Keratinocyte (primary cell): ENCODE measurements at regions not wholly inside any gene's neighbourhood (a gene's known extent, or its start where the extent isn't known, plus 50 kb on each side); places are given as distances from the start of the nearest gene placed in this dataset.

Source experiments
- DNase-seq: peaks from one replicate; pipeline ENCODE4 v3.0.0-alpha.2; 2011; ENCODE audit warnings: low read depth, missing footprints, low spot score
- FAIRE-seq: peaks from 2 replicates; lab custom pipeline; 2011; peaks lifted over from hg19 to GRCh38; lab: Jason Lieb, UNC
- H2AFZ ChIP-seq: 2 replicates; pipeline ENCODE4 v1.6.0; 2012; ENCODE audit warnings: low read length, control low read depth, inconsistent platforms; ENCODE audit not compliant: control insufficient read depth
- H3K27ac ChIP-seq: 2 replicates; pipeline ENCODE4 v1.5.1; 2011; ENCODE audit warnings: low read length; ENCODE audit not compliant: control insufficient read depth, insufficient read depth
- H3K27me3 ChIP-seq: 3 replicates; pipeline ENCODE4 v1.6.0; 2011; ENCODE audit warnings: low read length; ENCODE audit not compliant: control insufficient read depth, insufficient read depth; ENCODE audit errors: extremely low read depth
- H3K36me3 ChIP-seq, 2 experiments: 2 replicates in 1 of 2; 3 replicates in 1 of 2; pipeline ENCODE4 v1.5.1; 2011; ENCODE audit warnings: low read length in 2 of 2, mild to moderate bottlenecking in 1 of 2; ENCODE audit not compliant: control insufficient read depth in 2 of 2, insufficient read depth in 2 of 2; ENCODE audit errors: extremely low read depth in 1 of 2
- H3K4me1 ChIP-seq: 3 replicates; pipeline ENCODE4 v1.5.1; 2011; ENCODE audit warnings: low read length; ENCODE audit not compliant: control insufficient read depth, insufficient read depth; ENCODE audit errors: extremely low read depth
- H3K4me2 ChIP-seq: 3 replicates; pipeline ENCODE4 v1.6.0; 2011; ENCODE audit warnings: low read depth, low read length; ENCODE audit not compliant: control insufficient read depth, insufficient read depth; ENCODE audit errors: extremely low read depth
- H3K4me3 ChIP-seq, 3 experiments: fragments of 200-600 bp in 1 of 3; sonication (generic) in 1 of 3; 2 replicates in 2 of 3; 3 replicates in 1 of 3; pipeline ENCODE4 v1.5.1; 2011 to 2016; ENCODE audit warnings: low read length in 3 of 3, mild to moderate bottlenecking in 3 of 3, control low read depth in 2 of 3, inconsistent platforms in 1 of 3, low read depth in 1 of 3, mixed read lengths in 1 of 3, mixed run types in 1 of 3, moderate library complexity in 1 of 3; ENCODE audit not compliant: control insufficient read depth in 2 of 3, insufficient read depth in 2 of 3; ENCODE audit errors: extremely low read depth in 1 of 3
- H3K79me2 ChIP-seq: 2 replicates; pipeline ENCODE4 v1.6.0; 2012; ENCODE audit warnings: low read length; ENCODE audit not compliant: control insufficient read depth, insufficient read depth
- H3K9ac ChIP-seq: 3 replicates; pipeline ENCODE4 v1.6.0; 2011; ENCODE audit warnings: low read length; ENCODE audit not compliant: control insufficient read depth, insufficient read depth; ENCODE audit errors: extremely low read depth
- H3K9me1 ChIP-seq: 3 replicates; pipeline ENCODE4 v1.6.0; 2011; ENCODE audit warnings: low read length; ENCODE audit not compliant: control insufficient read depth, insufficient read depth; ENCODE audit errors: extremely low read depth
- H3K9me3 ChIP-seq: 2 replicates; pipeline ENCODE4 v1.5.1; 2012; ENCODE audit warnings: low read depth, low read length; ENCODE audit not compliant: control insufficient read depth
- H4K20me1 ChIP-seq: 3 replicates; pipeline ENCODE4 v1.6.0; 2011; ENCODE audit warnings: low read length; ENCODE audit not compliant: control insufficient read depth, insufficient read depth; ENCODE audit errors: extremely low read depth
- CTCF ChIP-seq, 3 experiments: IDR thresholded peaks in 1 of 3; conservative IDR thresholded peaks in 1 of 3; optimal IDR thresholded peaks in 1 of 3; 2 replicates in 2 of 3; 3 replicates in 1 of 3; pipeline versions ENCODE3 to v1.5.1; 2011; ENCODE audit warnings: low read length in 3 of 3, mild to moderate bottlenecking in 3 of 3, moderate library complexity in 2 of 3, control low read depth in 1 of 3, inconsistent platforms in 1 of 3; ENCODE audit not compliant: insufficient read depth in 2 of 3; ENCODE audit errors: extremely low read depth in 1 of 3
- EZH2 ChIP-seq: IDR thresholded peaks from one replicate; pipeline ENCODE4 v1.6.1; 2012; ENCODE audit warnings: inconsistent platforms, mild to moderate bottlenecking, low read length, moderate library complexity
- dilution Hi-C: fragments of 300-500 bp; cut with MboI; formaldehyde crosslinking; loops from one replicate; pipeline ENCODE4 v1.7.0; 2020; ENCODE audit warnings: low sequenced_read_pairs; ENCODE audit not compliant: extremely low pct_ligation_motif_present

GRCh38 chr10:111273635-111274034, 196.8 kb downstream of the ADRA2A start:
- no peaks in the 10 kb centered on the region for H4K20me1 ChIP-seq
- no peak overlapping the region for H3K27ac ChIP-seq
- H3K9me3 ChIP-seq, result no peaks in the 10 kb centered on the region
- FAIRE-seq (no peak), DNase-seq (no peak)
- no peaks in the 10 kb centered on the region for H3K27me3 ChIP-seq
- H3K79me2 ChIP-seq, result no peaks in the 10 kb centered on the region
- H3K4me2 ChIP-seq, result no peak overlapping the region
- no peaks in the 10 kb centered on the region for H3K4me1 ChIP-seq
- H3K9me1 ChIP-seq, result no peaks in the 10 kb centered on the region
- no peaks in the 10 kb centered on the region for H3K36me3 ChIP-seq
- H3K9ac ChIP-seq, result no peak overlapping the region
- dilution Hi-C loops, result no loop called here
- no peak overlapping the region for H3K4me3 ChIP-seq
- H2AFZ ChIP-seq, result no peak overlapping the region
- TF ChIP-seq EZH2 (no peak), CTCF (optimal IDR thresholded peaks at IDR 0.05 in 1 of 3, IDR thresholded peaks at IDR 0.05 in 1 of 3, conservative IDR thresholded peaks at IDR 0.05 in 1 of 3; ENCODE audit: extremely low read depth in 1 of 3, insufficient read depth in 2 of 3, low read length in 3 of 3) (no peak)

GRCh38 chr10:111275091-111275490, 198.3 kb downstream of the ADRA2A start:
- no peak overlapping the region for H3K4me2 ChIP-seq
- DNase-seq, result no peak
- H3K27ac ChIP-seq, result no peak overlapping the region
- H3K9me1 ChIP-seq, result no peaks in the 10 kb centered on the region
- H3K9me3 ChIP-seq, result no peaks in the 10 kb centered on the region
- no peaks in the 10 kb centered on the region for H4K20me1 ChIP-seq
- TF ChIP-seq CTCF (optimal IDR thresholded peaks at IDR 0.05 in 1 of 3, IDR thresholded peaks at IDR 0.05 in 1 of 3, conservative IDR thresholded peaks at IDR 0.05 in 1 of 3; ENCODE audit: extremely low read depth in 1 of 3, insufficient read depth in 2 of 3, low read length in 3 of 3) (no peak), EZH2 (no peak)
- H3K4me3 ChIP-seq, result no peak overlapping the region
- no peaks in the 10 kb centered on the region for H3K4me1 ChIP-seq
- no peaks in the 10 kb centered on the region for H3K27me3 ChIP-seq
- no peaks in the 10 kb centered on the region for H3K79me2 ChIP-seq
- no peak for FAIRE-seq
- no peak overlapping the region for H3K9ac ChIP-seq
- dilution Hi-C loops, result no loop called here
- no peaks in the 10 kb centered on the region for H3K36me3 ChIP-seq
- no peak overlapping the region for H2AFZ ChIP-seq
